NCI-H82 treated with DMSO at 0.1 percent for 48 hours (cell line): ENCODE measurements at regions not wholly inside any gene's neighbourhood (a gene's known extent, or its start where the extent isn't known, plus 50 kb on each side); places are given as distances from the start of the nearest gene placed in this dataset.

Experiments
- DNase-seq: peaks from one replicate; lab custom pipeline; 2025; ENCODE audit not compliant: unreplicated experiment; lab: John Stamatoyannopoulos, UW

DNA sequence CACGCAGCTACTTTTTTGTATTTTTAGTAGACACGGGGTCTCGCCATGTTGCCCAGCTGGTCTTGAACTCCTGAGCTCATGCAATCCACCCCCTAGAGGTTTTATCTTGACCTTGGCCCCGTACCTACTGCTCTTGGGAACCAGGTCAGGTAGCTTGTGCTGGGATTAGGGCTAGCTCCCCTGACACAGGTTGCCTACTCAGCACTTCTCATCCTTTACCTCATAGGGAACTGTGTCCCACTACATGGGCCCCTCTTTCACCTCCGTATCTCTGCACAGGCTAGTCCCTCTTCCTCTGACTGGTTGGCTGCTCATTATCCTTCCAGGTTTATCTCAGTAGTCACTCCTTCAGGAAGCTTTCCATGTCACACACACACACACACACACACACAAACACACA lies 58.0 kb upstream of the ITPRID1 start:
- no peak for DNase-seq

DNA sequence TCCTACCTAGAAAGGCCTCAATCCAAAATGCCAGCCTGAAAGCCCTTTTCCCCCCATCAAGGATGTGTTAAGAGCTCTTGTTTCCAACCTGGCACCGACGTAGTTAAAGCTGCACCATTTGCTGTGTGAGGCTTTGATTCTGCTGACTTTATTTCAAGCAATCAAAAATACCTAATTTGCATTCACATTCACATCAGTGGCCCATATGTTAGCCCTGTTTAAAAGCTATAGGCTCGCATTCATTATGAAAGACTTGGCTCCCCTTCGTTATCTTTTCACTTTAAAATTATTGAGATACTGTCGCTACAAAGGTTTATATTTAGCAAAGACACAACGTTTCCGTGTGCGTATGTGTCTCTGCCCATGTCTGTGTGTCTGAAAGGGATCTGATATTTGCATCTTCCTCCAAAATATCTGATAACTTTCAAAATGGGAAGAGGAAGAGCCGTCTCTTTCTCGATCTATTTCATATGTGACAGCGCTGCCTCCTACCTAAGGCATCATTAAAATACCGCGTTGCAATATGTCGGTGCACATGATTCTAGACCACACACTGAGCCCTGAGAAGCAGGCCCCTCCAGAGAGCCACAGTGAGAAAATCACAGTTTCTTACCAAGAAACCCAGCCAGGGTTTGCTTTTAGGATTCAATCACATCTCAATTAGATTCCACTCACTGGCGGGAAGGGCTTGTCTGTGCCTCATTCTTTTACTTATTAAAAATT lies 57.1 kb upstream of the ITPRID1 start:
- no peak for DNase-seq

- no peak for DNase-seq
Measured at GRCh38 chr7:31457551-31457950, 56.3 kb upstream of the ITPRID1 start.

DNA sequence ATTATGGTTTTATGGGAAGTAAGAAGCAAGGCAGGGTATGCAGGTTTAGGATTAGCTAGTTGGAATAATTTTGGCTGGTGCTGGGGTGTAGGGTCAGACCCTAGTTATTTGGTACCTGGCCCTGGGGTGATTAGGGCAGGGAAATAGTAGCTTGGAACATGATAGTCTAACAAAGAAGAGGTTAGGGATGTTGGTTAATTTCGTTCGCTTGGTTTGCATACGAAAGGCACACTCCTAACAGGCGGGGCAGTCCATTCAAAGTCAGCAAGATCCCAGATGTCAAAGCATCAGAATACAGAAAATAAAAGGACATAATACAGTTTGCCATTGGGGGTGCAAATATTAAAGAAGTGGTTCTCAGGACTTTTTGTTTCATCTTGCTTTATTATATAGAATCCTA lies 55.7 kb upstream of the ITPRID1 start:
- DNase-seq: no peak

- no peak for DNase-seq
Measured at GRCh38 chr7:31462636-31463035, 51.3 kb upstream of the ITPRID1 start.
